PC-9 (cell line): ENCODE measurements at regions not wholly inside any gene's neighbourhood (a gene's known extent, or its start where the extent isn't known, plus 50 kb on each side); places are given as distances from the start of the nearest gene placed in this dataset.

ENCODE experiments used
- BruUV-seq: library from RNA; stranded (reverse); fragments of 400-500 nt; replicated peaks from 2 replicates; lab custom pipeline; 2021; lab: Mats Ljungman, UMichigan
- CTCF ChIA-PET: fragments of 300-600 bp; sonication (Branson Sonifier 250); formaldehyde crosslinking; loops from one replicate; lab custom pipeline; 2022; ENCODE audit warnings: antibody characterized with exemption; lab: Charles Lee
- POLR2A ChIA-PET: fragments of 300-600 bp; sonication (Branson Sonifier 250); formaldehyde crosslinking; loops from one replicate; lab custom pipeline; 2022; ENCODE audit warnings: antibody characterized with exemption; ENCODE audit not compliant: unreplicated experiment; lab: Charles Lee
- DNase-seq, 2 experiments: peaks; one replicate each; pipeline versions ENCODE4 v3.0.0 to v3.0.0-alpha.2; 2015 to 2022; ENCODE audit warnings: mixed read lengths in 1 of 2
- H2AFZ ChIP-seq: fragments of 200-600 bp; sonication (generic); 2 replicates; pipeline ENCODE4 v1.8.1; 2017; ENCODE audit warnings: antibody characterized with exemption
- H3F3A ChIP-seq: fragments of 200-600 bp; sonication (generic); 2 replicates; pipeline ENCODE4 v1.8.1; 2017; ENCODE audit warnings: antibody characterized with exemption, mild to moderate bottlenecking, low read depth; ENCODE audit not compliant: insufficient read depth
- H3K27ac ChIP-seq: fragments of 200-600 bp; sonication (generic); 2 replicates; pipeline ENCODE4 v1.6.1; 2016; ENCODE audit warnings: mixed run types
- H3K27me3 ChIP-seq: fragments of 200-600 bp; sonication (generic); 2 replicates; pipeline ENCODE4 v1.6.1; 2016; ENCODE audit warnings: low read depth, mixed run types; ENCODE audit not compliant: insufficient read depth
- H3K36me3 ChIP-seq: fragments of 200-600 bp; sonication (generic); 2 replicates; pipeline ENCODE4 v1.6.1; 2016; ENCODE audit warnings: low read depth, mixed run types
- H3K4me1 ChIP-seq: fragments of 200-600 bp; sonication (generic); replicated peaks from 2 replicates; pipeline ENCODE4 v1.6.1; 2016; ENCODE audit warnings: mixed run types; ENCODE audit not compliant: insufficient read depth
- H3K4me2 ChIP-seq: fragments of 200-600 bp; sonication (generic); 2 replicates; pipeline ENCODE4 v1.6.1; 2017; ENCODE audit warnings: mixed run types
- H3K4me3 ChIP-seq: fragments of 200-600 bp; sonication (generic); 2 replicates; pipeline ENCODE4 v1.6.1; 2016; ENCODE audit warnings: mixed run types
- H3K79me2 ChIP-seq: fragments of 200-600 bp; sonication (generic); 2 replicates; pipeline ENCODE4 v1.6.1; 2017; ENCODE audit warnings: low read depth, mixed run types
- H3K9me2 ChIP-seq: fragments of 200-600 bp; sonication (generic); 2 replicates; pipeline ENCODE4 v1.8.1; 2017; ENCODE audit warnings: mild to moderate bottlenecking; ENCODE audit not compliant: insufficient read depth
- H3K9me3 ChIP-seq: fragments of 200-600 bp; sonication (generic); 2 replicates; pipeline ENCODE4 v1.8.1; 2016; ENCODE audit warnings: low read depth; ENCODE audit not compliant: insufficient read depth
- H4K20me1 ChIP-seq: fragments of 200-600 bp; sonication (generic); 2 replicates; pipeline ENCODE4 v1.8.1; 2017; ENCODE audit not compliant: insufficient read depth
- EZH2 ChIP-seq: fragments of 200-600 bp; sonication (generic); IDR thresholded peaks from 2 replicates; pipeline ENCODE4 v1.8.0; 2017; ENCODE audit warnings: antibody characterized with exemption, low read depth
- intact Hi-C: fragments of 100-400 bp; cut with micrococcal nuclease; formaldehyde crosslinking; loops from one replicate; pipeline ENCODE4 v1.10.0; 2022; ENCODE audit not compliant: unreplicated experiment
- TF ChIP-seq, protein P1 (sequence below): fragments of 200-600 bp; sonication (generic); conservative IDR thresholded peaks from 2 replicates; pipeline ENCODE4 v1.6.1; 2017; ENCODE audit warnings: mixed run types, antibody characterized with exemption, mild to moderate bottlenecking, moderate library complexity

DNA sequence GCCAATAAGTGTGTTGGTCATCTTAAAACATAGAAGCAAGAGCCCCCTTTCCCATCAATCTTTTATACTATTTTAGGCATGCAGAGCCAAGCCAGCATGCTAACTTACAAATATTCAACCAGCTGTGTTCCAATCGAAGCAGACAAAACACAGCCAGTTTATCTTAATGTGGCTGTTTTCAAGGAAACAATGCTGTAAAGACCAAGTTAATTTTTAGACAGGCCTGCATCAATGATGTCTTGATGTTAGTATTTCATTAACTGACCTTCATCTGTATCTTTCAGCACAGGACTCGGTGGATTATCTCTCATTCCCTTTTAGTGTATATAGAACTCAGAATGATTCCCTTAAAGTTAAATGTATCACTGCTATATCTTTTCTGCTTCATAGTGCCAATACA lies 262.0 kb upstream of the ZWINT start:
- Histone ChIP-seq H3K79me2 (no peaks in the 10 kb centered on the region), H3K9me2 (no peaks in the 10 kb centered on the region), H3K4me1 (no peaks in the 10 kb centered on the region), H3F3A (no peaks in the 10 kb centered on the region), H3K27me3 (no peaks in the 10 kb centered on the region), H3K9me3 (no peaks in the 10 kb centered on the region), H2AFZ (no peak overlapping the region), H3K4me2 (no peak overlapping the region), H3K27ac (no peak overlapping the region), H4K20me1 (no peaks in the 10 kb centered on the region), H3K4me3 (0 out of 2 replicates have a peak overlapping the region, but pooled peaks have one; percentile 27), H3K36me3 (no peaks in the 10 kb centered on the region)
- ChIA-PET POLR2A (no interaction called here), CTCF (no interaction called here)
- no peak for DNase-seq
- intact Hi-C loops: no loop called here
- no TSS peak for BruUV-seq
- no peak for TF ChIP-seq EZH2

- Histone ChIP-seq H3K4me1 (no peaks in the 10 kb centered on the region), H4K20me1 (no peaks in the 10 kb centered on the region), H3K79me2 (no peaks in the 10 kb centered on the region), H3K9me3 (no peaks in the 10 kb centered on the region), H2AFZ (peak overlapping the region; percentile 52), H3K4me3 (peak overlapping the region; percentile 27; the same call in 1 of the 2 replicates), H3F3A (no peaks in the 10 kb centered on the region), H3K36me3 (no peaks in the 10 kb centered on the region), H3K9me2 (no peaks in the 10 kb centered on the region), H3K27ac (no peak overlapping the region), H3K4me2 (peak overlapping the region; percentile 61), H3K27me3 (no peaks in the 10 kb centered on the region)
- DNase-seq: no peak
- no peak for TF ChIP-seq EZH2
- TF ChIP-seq, protein P1, sequence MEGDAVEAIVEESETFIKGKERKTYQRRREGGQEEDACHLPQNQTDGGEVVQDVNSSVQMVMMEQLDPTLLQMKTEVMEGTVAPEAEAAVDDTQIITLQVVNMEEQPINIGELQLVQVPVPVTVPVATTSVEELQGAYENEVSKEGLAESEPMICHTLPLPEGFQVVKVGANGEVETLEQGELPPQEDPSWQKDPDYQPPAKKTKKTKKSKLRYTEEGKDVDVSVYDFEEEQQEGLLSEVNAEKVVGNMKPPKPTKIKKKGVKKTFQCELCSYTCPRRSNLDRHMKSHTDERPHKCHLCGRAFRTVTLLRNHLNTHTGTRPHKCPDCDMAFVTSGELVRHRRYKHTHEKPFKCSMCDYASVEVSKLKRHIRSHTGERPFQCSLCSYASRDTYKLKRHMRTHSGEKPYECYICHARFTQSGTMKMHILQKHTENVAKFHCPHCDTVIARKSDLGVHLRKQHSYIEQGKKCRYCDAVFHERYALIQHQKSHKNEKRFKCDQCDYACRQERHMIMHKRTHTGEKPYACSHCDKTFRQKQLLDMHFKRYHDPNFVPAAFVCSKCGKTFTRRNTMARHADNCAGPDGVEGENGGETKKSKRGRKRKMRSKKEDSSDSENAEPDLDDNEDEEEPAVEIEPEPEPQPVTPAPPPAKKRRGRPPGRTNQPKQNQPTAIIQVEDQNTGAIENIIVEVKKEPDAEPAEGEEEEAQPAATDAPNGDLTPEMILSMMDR: no peak
- BruUV-seq: no TSS peak
- intact Hi-C loops: no loop called here
- ChIA-PET CTCF (no interaction called here), POLR2A (no interaction called here)
Observed at GRCh38 chr10:56622335-56622973, 261.4 kb upstream of the ZWINT start.

DNA sequence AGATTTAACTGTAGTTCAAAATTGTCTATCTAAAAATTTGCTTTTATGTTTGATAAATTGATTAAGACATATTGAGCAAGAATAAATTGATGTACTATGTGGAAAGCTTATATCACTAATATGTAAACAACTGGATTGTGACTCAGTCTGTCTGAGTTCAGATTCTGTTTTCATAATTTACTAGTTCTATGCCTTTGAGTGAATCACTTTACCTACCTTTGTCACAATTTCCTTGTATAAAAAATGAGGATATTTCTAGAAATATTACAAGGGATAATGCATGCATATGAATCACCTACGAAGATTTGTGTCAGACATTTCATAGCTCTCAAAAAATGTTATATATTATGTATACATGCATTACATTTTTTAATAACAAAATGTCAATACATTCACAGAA lies 245.1 kb upstream of the ZWINT start:
- no peak overlapping the region for H3K4me2 ChIP-seq
- H3K27me3 ChIP-seq: no peaks in the 10 kb centered on the region
- H4K20me1 ChIP-seq: no peaks in the 10 kb centered on the region
- H3K9me2 ChIP-seq: no peaks in the 10 kb centered on the region
- POLR2A ChIA-PET: no interaction called here
- no peaks in the 10 kb centered on the region for H3F3A ChIP-seq
- H3K9me3 ChIP-seq: no peaks in the 10 kb centered on the region
- H3K36me3 ChIP-seq: no peaks in the 10 kb centered on the region
- TF ChIP-seq EZH2: no peak
- TF ChIP-seq, protein P1: no peak
- H2AFZ ChIP-seq: no peak overlapping the region
- no peaks in the 10 kb centered on the region for H3K79me2 ChIP-seq
- intact Hi-C loops: no loop called here
- no peak for DNase-seq
- no peaks in the 10 kb centered on the region for H3K4me1 ChIP-seq
- CTCF ChIA-PET: no interaction called here
- no peak overlapping the region for H3K27ac ChIP-seq
- no peak overlapping the region for H3K4me3 ChIP-seq
- no TSS peak for BruUV-seq

DNA sequence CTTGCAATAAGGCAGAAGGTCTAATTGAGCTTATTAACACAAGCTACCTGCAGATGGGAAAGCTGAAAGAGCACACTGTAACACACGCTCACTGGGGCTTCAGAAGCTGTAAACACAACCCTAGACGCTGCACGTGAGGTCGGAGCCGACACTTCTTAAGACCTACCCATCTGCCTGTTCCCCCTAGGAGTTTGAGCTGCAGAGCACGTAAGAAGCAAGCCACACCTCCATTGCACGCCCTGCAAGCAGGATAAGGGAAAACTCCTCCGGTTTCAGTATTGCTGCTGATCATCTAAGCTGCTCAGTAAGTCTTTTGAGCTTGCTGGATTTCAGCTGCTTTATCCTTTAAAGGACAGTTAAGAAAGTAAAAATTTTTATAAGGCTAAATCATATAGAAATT lies 244.0 kb upstream of the ZWINT start:
- TF ChIP-seq EZH2: no peak
- TF ChIP-seq, protein P1: no peak
- Histone ChIP-seq H3K27ac (no peak overlapping the region), H3K4me3 (no peak overlapping the region), H2AFZ (no peak overlapping the region), H3F3A (no peaks in the 10 kb centered on the region), H3K9me3 (no peaks in the 10 kb centered on the region), H3K4me2 (no peak overlapping the region), H3K9me2 (no peaks in the 10 kb centered on the region), H3K4me1 (no peaks in the 10 kb centered on the region), H4K20me1 (no peaks in the 10 kb centered on the region), H3K79me2 (no peaks in the 10 kb centered on the region), H3K27me3 (no peaks in the 10 kb centered on the region), H3K36me3 (no peaks in the 10 kb centered on the region)
- no TSS peak for BruUV-seq
- ChIA-PET CTCF (no interaction called here), POLR2A (no interaction called here)
- intact Hi-C loops: no loop called here
- no peak for DNase-seq
